Skeletal muscle satellite cell (primary cell): ENCODE measurements at regions not wholly inside any gene's neighbourhood (a gene's known extent, or its start where the extent isn't known, plus 50 kb on each side); places are given as distances from the start of the nearest gene placed in this dataset.

Experiments used
- H3K27me3 ChIP-seq: 2 replicates; pipeline ENCODE4 v1.7.0; 2013; ENCODE audit warnings: low read length; ENCODE audit not compliant: control insufficient read depth, insufficient read depth
- H3K36me3 ChIP-seq: 2 replicates; pipeline ENCODE4 v1.7.0; 2013; ENCODE audit warnings: mild to moderate bottlenecking, control low read depth, low read length; ENCODE audit not compliant: insufficient read depth
- H3K4me1 ChIP-seq: 2 replicates; pipeline ENCODE4 v1.7.0; 2013; ENCODE audit warnings: low read length; ENCODE audit not compliant: control insufficient read depth, insufficient read depth
- H3K4me2 ChIP-seq: 2 replicates; pipeline ENCODE4 v1.7.0; 2013; ENCODE audit warnings: mild to moderate bottlenecking, low read length
- H3K4me3 ChIP-seq: 2 replicates; pipeline ENCODE4 v1.7.0; 2013; ENCODE audit warnings: low read length
- H3K9ac ChIP-seq: 2 replicates; pipeline ENCODE4 v1.7.0; 2013; ENCODE audit warnings: mild to moderate bottlenecking, low read depth, low read length, moderate library complexity
- H3K9me3 ChIP-seq: replicated peaks from 2 replicates; pipeline ENCODE4 v1.7.0; 2013; ENCODE audit warnings: mild to moderate bottlenecking, control low read depth, low read length

DNA sequence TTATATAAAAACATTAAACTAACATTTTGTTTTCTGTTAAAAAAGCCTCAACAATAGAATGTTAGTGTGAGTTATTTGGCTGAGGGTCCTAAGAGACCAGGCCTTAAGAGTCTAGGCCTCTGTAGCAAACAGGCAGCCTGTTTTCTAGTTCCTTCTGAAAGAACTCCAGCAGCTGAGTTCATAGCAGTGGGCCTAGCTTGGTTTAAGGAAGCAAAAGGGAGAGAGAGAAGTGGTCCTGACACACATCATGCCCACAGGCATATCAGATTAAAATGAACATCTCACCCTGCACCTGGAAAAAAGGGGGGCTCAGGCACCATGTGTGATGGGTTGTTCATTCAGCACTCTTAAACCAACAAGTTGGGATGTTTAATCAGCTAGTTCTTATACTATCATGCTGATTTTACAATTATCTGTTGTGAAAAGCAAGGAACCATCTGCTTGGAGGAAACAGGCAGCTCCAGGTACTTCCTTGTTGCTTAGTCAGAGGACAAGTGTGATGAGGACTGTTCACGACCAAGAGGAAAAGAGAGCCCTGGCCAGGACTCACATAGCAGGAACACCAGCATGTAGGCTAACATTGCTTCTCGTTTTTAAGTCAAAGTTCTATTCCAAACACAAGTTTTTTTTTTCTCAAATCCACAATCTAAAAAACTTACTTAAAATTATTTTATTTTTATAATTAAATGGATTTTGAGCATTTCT, 81.3 kb upstream of the FRY start:
- Histone ChIP-seq H3K27me3 (no peaks in the 10 kb centered on the region), H3K4me1 (peaks cover 21% of the 10 kb centered on the region), H3K9ac (no peak overlapping the region), H3K4me3 (no peak overlapping the region), H3K36me3 (peaks cover 6% of the 10 kb centered on the region), H3K9me3 (no peaks in the 10 kb centered on the region), H3K4me2 (no peak overlapping the region)

DNA sequence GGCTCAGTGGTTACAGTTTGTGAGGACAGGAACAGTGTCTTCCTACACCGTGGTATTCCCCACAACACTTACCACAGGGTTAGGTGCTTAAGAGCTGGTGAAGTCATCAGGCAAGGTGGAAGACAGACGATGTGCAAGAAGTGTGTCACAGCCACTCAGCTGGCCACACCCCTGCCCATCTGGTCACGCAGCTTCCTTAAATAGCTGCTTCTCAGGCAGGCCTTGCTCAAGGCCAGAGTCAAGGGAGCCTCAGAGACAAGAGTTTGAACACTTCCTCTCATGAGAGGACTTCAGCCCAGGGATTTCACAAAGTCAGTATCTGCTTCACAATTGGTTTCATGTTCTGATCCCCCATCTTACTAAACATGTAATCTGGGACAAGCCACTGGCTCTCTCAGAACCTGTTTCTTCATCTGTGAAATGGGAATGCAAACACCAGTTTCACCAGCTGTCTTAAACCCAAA, 80.3 kb upstream of the FRY start:
- Histone ChIP-seq H3K4me2 (no peak overlapping the region), H3K9ac (no peak overlapping the region), H3K4me1 (peaks cover 13% of the 10 kb centered on the region), H3K36me3 (peaks cover 6% of the 10 kb centered on the region), H3K27me3 (no peaks in the 10 kb centered on the region), H3K4me3 (no peak overlapping the region), H3K9me3 (no peaks in the 10 kb centered on the region)

- Histone ChIP-seq H3K4me1 (peaks cover 12% of the 10 kb centered on the region), H3K9ac (no peak overlapping the region), H3K4me3 (no peak overlapping the region), H3K9me3 (no peaks in the 10 kb centered on the region), H3K36me3 (peaks cover 6% of the 10 kb centered on the region), H3K4me2 (no peak overlapping the region), H3K27me3 (no peaks in the 10 kb centered on the region)
These were observed 78.8 kb upstream of the FRY start for GRCh38 chr13:31952641-31953380.

- H3K36me3 ChIP-seq: peaks cover 6% of the 10 kb centered on the region
- no peak overlapping the region for H3K9ac ChIP-seq
- H3K9me3 ChIP-seq: no peaks in the 10 kb centered on the region
- H3K4me3 ChIP-seq: no peak overlapping the region
- H3K4me1 ChIP-seq: peaks cover 11% of the 10 kb centered on the region
- no peaks in the 10 kb centered on the region for H3K27me3 ChIP-seq
- no peak overlapping the region for H3K4me2 ChIP-seq
These were observed 76.5 kb upstream of the FRY start for GRCh38 chr13:31955101-31955500.

DNA sequence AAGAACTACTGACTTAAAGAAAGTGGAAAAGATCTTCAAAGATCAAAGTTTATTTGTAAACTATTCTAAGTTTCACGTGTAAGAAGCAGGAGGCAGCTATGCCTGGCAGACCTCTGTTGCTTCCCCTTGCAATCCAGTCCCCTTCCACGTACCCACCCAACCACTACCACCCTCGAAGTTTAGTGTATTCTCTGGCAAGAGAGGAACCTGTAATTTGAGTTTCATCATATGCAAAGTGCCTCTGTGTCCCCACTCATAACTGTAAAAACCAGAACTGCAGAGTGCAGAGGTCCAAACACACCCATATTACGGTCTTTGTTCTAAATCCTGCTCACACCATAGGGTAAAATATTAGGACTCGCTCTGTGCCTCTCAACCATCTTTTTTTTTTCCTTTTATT, 75.8 kb upstream of the FRY start:
- Histone ChIP-seq H3K27me3 (no peaks in the 10 kb centered on the region), H3K9me3 (no peaks in the 10 kb centered on the region), H3K36me3 (peaks cover 6% of the 10 kb centered on the region), H3K4me3 (no peak overlapping the region), H3K4me2 (no peak overlapping the region), H3K9ac (no peak overlapping the region), H3K4me1 (peaks cover 11% of the 10 kb centered on the region)

GRCh38 chr13:31956980-31957644, 74.5 kb upstream of the FRY start:
- Histone ChIP-seq H3K27me3 (no peaks in the 10 kb centered on the region), H3K36me3 (peaks cover 6% of the 10 kb centered on the region), H3K4me2 (peak overlapping the region; percentile 23), H3K9ac (no peak overlapping the region), H3K9me3 (no peaks in the 10 kb centered on the region), H3K4me3 (no peak overlapping the region), H3K4me1 (peaks cover 11% of the 10 kb centered on the region)

GRCh38 chr13:31957772-31958171, 73.8 kb upstream of the FRY start:
- Histone ChIP-seq H3K4me2 (no peak overlapping the region), H3K36me3 (peaks cover 3% of the 10 kb centered on the region), H3K9ac (no peak overlapping the region), H3K27me3 (no peaks in the 10 kb centered on the region), H3K9me3 (no peaks in the 10 kb centered on the region), H3K4me1 (peaks cover 11% of the 10 kb centered on the region), H3K4me3 (no peak overlapping the region)

- Histone ChIP-seq H3K27me3 (no peaks in the 10 kb centered on the region), H3K9me3 (no peaks in the 10 kb centered on the region), H3K4me3 (no peak overlapping the region), H3K36me3 (no peaks in the 10 kb centered on the region), H3K9ac (no peak overlapping the region), H3K4me1 (peaks cover 16% of the 10 kb centered on the region), H3K4me2 (no peak overlapping the region)
These were observed 68.7 kb upstream of the FRY start for GRCh38 chr13:31962731-31963370.

- peaks cover 16% of the 10 kb centered on the region for H3K4me1 ChIP-seq
- H3K9me3 ChIP-seq: no peaks in the 10 kb centered on the region
- no peak overlapping the region for H3K9ac ChIP-seq
- no peak overlapping the region for H3K4me3 ChIP-seq
- H3K36me3 ChIP-seq: no peaks in the 10 kb centered on the region
- no peaks in the 10 kb centered on the region for H3K27me3 ChIP-seq
- H3K4me2 ChIP-seq: no peak overlapping the region
These were observed 67.9 kb upstream of the FRY start for GRCh38 chr13:31963631-31964030.

DNA sequence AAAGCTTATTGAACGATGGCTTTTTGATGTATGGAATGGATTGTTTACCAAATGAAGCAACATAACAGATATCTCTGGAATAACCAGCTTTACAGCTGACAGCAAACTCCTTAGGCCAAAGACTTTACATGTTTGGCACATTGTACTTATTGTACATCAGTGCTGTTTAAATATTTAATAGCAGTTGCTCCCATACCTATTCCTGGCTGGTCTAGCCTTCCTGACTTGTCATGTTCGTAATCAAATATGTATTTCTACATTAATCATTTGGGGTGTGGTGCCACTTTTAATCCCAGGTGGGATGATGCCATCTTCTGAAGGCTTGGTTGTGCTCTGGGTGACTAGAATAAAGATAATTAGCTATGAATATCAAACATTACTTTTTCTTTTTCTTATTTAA, 67.4 kb upstream of the FRY start:
- no peaks in the 10 kb centered on the region for H3K9me3 ChIP-seq
- no peak overlapping the region for H3K4me3 ChIP-seq
- no peaks in the 10 kb centered on the region for H3K27me3 ChIP-seq
- H3K4me1 ChIP-seq: peaks cover 19% of the 10 kb centered on the region
- H3K4me2 ChIP-seq: no peak overlapping the region
- H3K36me3 ChIP-seq: no peaks in the 10 kb centered on the region
- H3K9ac ChIP-seq: no peak overlapping the region

- peak overlapping the region; percentile 23 for H3K4me2 ChIP-seq
- H3K4me1 ChIP-seq: peaks cover 32% of the 10 kb centered on the region
- no peaks in the 10 kb centered on the region for H3K27me3 ChIP-seq
- no peaks in the 10 kb centered on the region for H3K36me3 ChIP-seq
- peak overlapping the region; percentile 19 for H3K9ac ChIP-seq
- H3K4me3 ChIP-seq: no peak overlapping the region
- H3K9me3 ChIP-seq: no peaks in the 10 kb centered on the region
These were observed 66.1 kb upstream of the FRY start for GRCh38 chr13:31965361-31966066.
